HEK293 (cell line): ENCODE measurements at regions not wholly inside any gene's neighbourhood (a gene's known extent, or its start where the extent isn't known, plus 50 kb on each side); places are given as distances from the start of the nearest gene placed in this dataset.

ENCODE experiments used
- CTCF ChIA-PET: fragments of 350-600 bp; formaldehyde crosslinking; extraction: SDS; loops from one replicate; lab custom pipeline; 2021; ENCODE audit warnings: antibody characterized with exemption; lab: Yijun Ruan, JAX
- POLR2A ChIA-PET: fragments of 300-600 bp; formaldehyde crosslinking; extraction: SDS; loops from one replicate; lab custom pipeline; 2020; ENCODE audit warnings: antibody characterized with exemption, inconsistent platforms; lab: Yijun Ruan, JAX
- H3K27ac ChIP-seq: fragments of 200-500 bp; sonication (Bioruptor generic); 2 replicates; pipeline ENCODE4 v1.5.1; 2014; ENCODE audit warnings: low read depth, low read length, control low read depth, inconsistent platforms; ENCODE audit errors: extremely low read depth
- H3K36me3 ChIP-seq, 2 experiments: fragments of 200-500 bp in 1 of 2; sonication (Bioruptor generic) in 1 of 2; 1 replicate in 1 of 2; 2 replicates in 1 of 2; pipeline ENCODE4 v1.5.1; 2014 to 2017; ENCODE audit warnings: inconsistent platforms in 2 of 2, low read length in 2 of 2; ENCODE audit not compliant: control insufficient read depth in 2 of 2, insufficient read depth in 1 of 2
- H3K4me1 ChIP-seq: fragments of 200-500 bp; sonication (Bioruptor generic); 2 replicates; pipeline ENCODE4 v1.5.1; 2014; ENCODE audit warnings: mild to moderate bottlenecking, low read length, inconsistent platforms; ENCODE audit not compliant: control insufficient read depth, insufficient read depth
- H3K4me3 ChIP-seq: 2 replicates; pipeline ENCODE4 v1.5.1; 2011; ENCODE audit warnings: low read depth, mild to moderate bottlenecking, control low read depth, low read length, moderate library complexity
- H3K9me3 ChIP-seq: fragments of 200-500 bp; sonication (Bioruptor generic); 2 replicates; pipeline ENCODE4 v1.5.1; 2014; ENCODE audit warnings: low read depth, low read length, inconsistent platforms; ENCODE audit not compliant: control insufficient read depth, insufficient read depth
- KLF7 ChIP-seq: fragments of 450-650 bp; formaldehyde crosslinking; IDR thresholded peaks from 2 replicates; pipeline ENCODE4 v1.5.1; 2016; ENCODE audit warnings: missing biosample characterization, missing genetic modification characterization, borderline replicate concordance
- KLF9 ChIP-seq: fragments of 450-650 bp; formaldehyde crosslinking; IDR thresholded peaks from 2 replicates; pipeline ENCODE4 v1.5.1; 2016; ENCODE audit warnings: missing biosample characterization, missing genetic modification characterization, low read depth
- ZBTB10 ChIP-seq: fragments of 450-650 bp; formaldehyde crosslinking; IDR thresholded peaks from 2 replicates; pipeline ENCODE4 v1.5.1; 2016; ENCODE audit warnings: missing biosample characterization, missing genetic modification characterization
- ZBTB17 ChIP-seq: fragments of 450-650 bp; formaldehyde crosslinking; IDR thresholded peaks from 2 replicates; pipeline ENCODE4 v1.5.1; 2016; ENCODE audit warnings: missing biosample characterization, missing genetic modification characterization
- ZBTB44 ChIP-seq: fragments of 450-650 bp; IDR thresholded peaks from 2 replicates; pipeline ENCODE4 v1.5.1; 2018; ENCODE audit warnings: missing biosample characterization, mild to moderate bottlenecking, missing genetic modification characterization
- ZNF114 ChIP-seq: fragments of 450-650 bp; formaldehyde crosslinking; IDR thresholded peaks from 2 replicates; pipeline ENCODE4 v1.5.0; 2017; ENCODE audit warnings: missing biosample characterization, missing genetic modification characterization
- ZNF148 ChIP-seq: fragments of 450-650 bp; formaldehyde crosslinking; IDR thresholded peaks from 2 replicates; pipeline ENCODE4 v1.5.0; 2017; ENCODE audit warnings: missing biosample characterization, missing genetic modification characterization, borderline replicate concordance
- ZNF155 ChIP-seq: fragments of 450-650 bp; formaldehyde crosslinking; IDR thresholded peaks from 2 replicates; pipeline ENCODE4 v1.5.1; 2016; ENCODE audit warnings: missing biosample characterization, missing genetic modification characterization
- ZNF362 ChIP-seq: fragments of 450-650 bp; formaldehyde crosslinking; IDR thresholded peaks from 2 replicates; pipeline ENCODE4 v1.5.1; 2016; ENCODE audit warnings: missing biosample characterization, missing genetic modification characterization
- ZNF37A ChIP-seq: fragments of 450-650 bp; IDR thresholded peaks from 2 replicates; pipeline ENCODE4 v1.5.1; 2018; ENCODE audit warnings: missing biosample characterization, missing genetic modification characterization
- ZNF585B ChIP-seq: fragments of 450-650 bp; formaldehyde crosslinking; IDR thresholded peaks from 2 replicates; pipeline ENCODE4 v1.5.1; 2016; ENCODE audit warnings: missing biosample characterization, missing genetic modification characterization
- ZNF654 ChIP-seq: fragments of 450-650 bp; formaldehyde crosslinking; IDR thresholded peaks from 2 replicates; pipeline ENCODE4 v1.5.1; 2016; ENCODE audit warnings: low read depth, missing biosample characterization, missing genetic modification characterization
- ZNF660 ChIP-seq: fragments of 450-650 bp; IDR thresholded peaks from 2 replicates; pipeline ENCODE4 v1.5.1; 2018; ENCODE audit warnings: missing biosample characterization, mild to moderate bottlenecking, missing genetic modification characterization
- ZNF768 ChIP-seq: fragments of 450-650 bp; formaldehyde crosslinking; IDR thresholded peaks from 2 replicates; pipeline ENCODE4 v1.5.1; 2018; ENCODE audit warnings: missing biosample characterization, mild to moderate bottlenecking, missing genetic modification characterization

GRCh38 chr4:138870737-138871554 lies 144.6 kb upstream of the NOCT start (continued):
- no peak for TF ChIP-seq ZNF148 (tag by site-specific recombination)
- TF ChIP-seq ZNF585B (tag by site-specific recombination): no peak
- peak; percentile 92 for TF ChIP-seq ZNF654 (tag by site-specific recombination)
- no peak for TF ChIP-seq ZNF37A (tag by site-specific recombination)
- TF ChIP-seq ZBTB44 (tag by site-specific recombination): no peak
- TF ChIP-seq ZBTB17 (tag by site-specific recombination): peak; percentile 65
- no peak for TF ChIP-seq KLF9 (tag by site-specific recombination)
- 0 out of 2 replicates have a peak, but pooled peaks have one; percentile 46 for TF ChIP-seq ZNF660 (tag by site-specific recombination)
- TF ChIP-seq ZNF768 (tag by site-specific recombination): no peak
- no peak for TF ChIP-seq ZNF114 (tag by site-specific recombination)

- no peaks in the 10 kb centered on the region for H3K4me1 ChIP-seq
- TF ChIP-seq ZNF155 (no peak), ZNF362 (tag by site-specific recombination) (no peak), KLF7 (tag by site-specific recombination) (no peak)
- TF ChIP-seq, all 188 proteins: peak for 0
- H3K27ac ChIP-seq: no peak overlapping the region
- POLR2A ChIA-PET: no interaction called here
- H3K36me3 ChIP-seq: no peaks in the 10 kb centered on the region
- no peak overlapping the region for H3K4me3 ChIP-seq
- no peaks in the 10 kb centered on the region for H3K9me3 ChIP-seq
- CTCF ChIA-PET: interaction anchor here (0.6 to 2.8 kb wide), 2 partner anchors 35 to 188 kb away, joined by 4 to 11 read pairs; no protein-coding TSS in a partner anchor
Measured at GRCh38 chr4:138869631-138870030, 145.9 kb upstream of the NOCT start.

- ChIA-PET POLR2A (no interaction called here), CTCF (no interaction called here)
- H3K4me3 ChIP-seq: no peak overlapping the region
- H3K4me1 ChIP-seq: no peaks in the 10 kb centered on the region
- no peaks in the 10 kb centered on the region for H3K36me3 ChIP-seq
- no peak overlapping the region for H3K27ac ChIP-seq
- peak; percentile 82; the same call in 1 of the 2 replicates for TF ChIP-seq ZNF660 (tag by site-specific recombination)
- TF ChIP-seq ZBTB10 (tag by site-specific recombination): no peak
- no peaks in the 10 kb centered on the region for H3K9me3 ChIP-seq
Measured at GRCh38 chr4:138869165-138869564, 146.4 kb upstream of the NOCT start.
